ENCODE measurements at regions not wholly inside any gene's neighbourhood (a gene's known extent, or its start where the extent isn't known, plus 50 kb on each side); places are given as distances from the start of the nearest gene placed in this dataset.
"Not testable (repeated sequence)": the region's sequence is repeated elsewhere in the genome, so short reads cannot be mapped to it uniquely, and the experiment has no call there.

DNA sequence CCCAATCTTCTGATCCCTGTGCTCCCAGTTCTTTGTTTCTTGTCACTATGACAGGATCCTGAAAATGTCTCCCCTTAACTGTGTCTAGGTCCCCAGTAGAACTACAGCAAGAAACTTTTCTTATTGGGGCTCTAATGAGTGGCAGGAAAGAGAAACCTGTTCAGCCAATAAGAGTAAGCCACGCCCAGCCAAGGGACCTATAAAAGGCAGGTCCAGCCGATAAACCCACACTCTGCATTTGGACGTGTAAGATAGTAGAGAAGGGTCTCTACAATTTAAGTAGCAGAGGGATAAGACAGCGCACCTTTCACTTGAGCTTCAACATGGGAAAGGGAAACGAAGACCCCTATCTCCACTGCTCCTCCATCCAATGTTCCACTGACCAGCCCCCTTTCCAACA is 149.9 kb downstream of the LMLN start:
- TF ChIP-seq, protein P1, sequence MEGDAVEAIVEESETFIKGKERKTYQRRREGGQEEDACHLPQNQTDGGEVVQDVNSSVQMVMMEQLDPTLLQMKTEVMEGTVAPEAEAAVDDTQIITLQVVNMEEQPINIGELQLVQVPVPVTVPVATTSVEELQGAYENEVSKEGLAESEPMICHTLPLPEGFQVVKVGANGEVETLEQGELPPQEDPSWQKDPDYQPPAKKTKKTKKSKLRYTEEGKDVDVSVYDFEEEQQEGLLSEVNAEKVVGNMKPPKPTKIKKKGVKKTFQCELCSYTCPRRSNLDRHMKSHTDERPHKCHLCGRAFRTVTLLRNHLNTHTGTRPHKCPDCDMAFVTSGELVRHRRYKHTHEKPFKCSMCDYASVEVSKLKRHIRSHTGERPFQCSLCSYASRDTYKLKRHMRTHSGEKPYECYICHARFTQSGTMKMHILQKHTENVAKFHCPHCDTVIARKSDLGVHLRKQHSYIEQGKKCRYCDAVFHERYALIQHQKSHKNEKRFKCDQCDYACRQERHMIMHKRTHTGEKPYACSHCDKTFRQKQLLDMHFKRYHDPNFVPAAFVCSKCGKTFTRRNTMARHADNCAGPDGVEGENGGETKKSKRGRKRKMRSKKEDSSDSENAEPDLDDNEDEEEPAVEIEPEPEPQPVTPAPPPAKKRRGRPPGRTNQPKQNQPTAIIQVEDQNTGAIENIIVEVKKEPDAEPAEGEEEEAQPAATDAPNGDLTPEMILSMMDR (IDR thresholded peaks at IDR 0.05) = no peak
- Mint-ChIP-seq H3K9me3 (ENCODE audit: unreplicated experiment) (no peaks in the 10 kb centered on the region), H3K27ac (ENCODE audit: unreplicated experiment) (no peak overlapping the region), H3K27me3 (ENCODE audit: unreplicated experiment) (peaks cover 69% of the 10 kb centered on the region), H3K4me3 (ENCODE audit: unreplicated experiment) (no peak overlapping the region), H3K36me3 (ENCODE audit: unreplicated experiment) (no peaks in the 10 kb centered on the region), H3K4me1 (ENCODE audit: unreplicated experiment) (peaks cover 8% of the 10 kb centered on the region)
- no peak for DNase-seq (ENCODE audit: extremely low spot score, unreplicated experiment)

DNA sequence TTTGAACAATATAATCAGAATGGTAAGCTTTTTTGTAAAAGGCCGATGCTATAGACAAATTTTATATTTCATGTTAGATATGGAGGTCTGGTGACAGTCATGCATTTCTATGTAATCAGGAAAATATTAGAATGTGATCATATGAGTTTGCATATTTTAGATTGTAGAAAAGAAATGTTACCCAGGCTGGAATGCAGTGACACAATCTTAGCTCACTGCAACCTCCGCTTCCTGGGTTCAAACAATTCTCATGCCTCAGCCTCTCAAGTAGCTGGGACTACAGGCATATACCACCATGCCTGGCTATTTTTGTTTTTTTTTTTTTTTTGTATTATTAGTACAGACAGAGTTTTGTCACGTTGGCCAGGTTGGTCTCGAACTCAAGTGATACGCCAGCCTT is 152.0 kb downstream of the LMLN start:
- Mint-ChIP-seq H3K4me1 (ENCODE audit: unreplicated experiment) (peaks cover 8% of the 10 kb centered on the region), H3K4me3 (ENCODE audit: unreplicated experiment) (no peak overlapping the region), H3K9me3 (ENCODE audit: unreplicated experiment) (no peaks in the 10 kb centered on the region), H3K27me3 (ENCODE audit: unreplicated experiment) (peaks cover 74% of the 10 kb centered on the region), H3K27ac (ENCODE audit: unreplicated experiment) (no peak overlapping the region), H3K36me3 (ENCODE audit: unreplicated experiment) (no peaks in the 10 kb centered on the region)
- DNase-seq (ENCODE audit: extremely low spot score, unreplicated experiment) = no peak
- TF ChIP-seq, protein P1 (IDR thresholded peaks at IDR 0.05) = no peak

DNA sequence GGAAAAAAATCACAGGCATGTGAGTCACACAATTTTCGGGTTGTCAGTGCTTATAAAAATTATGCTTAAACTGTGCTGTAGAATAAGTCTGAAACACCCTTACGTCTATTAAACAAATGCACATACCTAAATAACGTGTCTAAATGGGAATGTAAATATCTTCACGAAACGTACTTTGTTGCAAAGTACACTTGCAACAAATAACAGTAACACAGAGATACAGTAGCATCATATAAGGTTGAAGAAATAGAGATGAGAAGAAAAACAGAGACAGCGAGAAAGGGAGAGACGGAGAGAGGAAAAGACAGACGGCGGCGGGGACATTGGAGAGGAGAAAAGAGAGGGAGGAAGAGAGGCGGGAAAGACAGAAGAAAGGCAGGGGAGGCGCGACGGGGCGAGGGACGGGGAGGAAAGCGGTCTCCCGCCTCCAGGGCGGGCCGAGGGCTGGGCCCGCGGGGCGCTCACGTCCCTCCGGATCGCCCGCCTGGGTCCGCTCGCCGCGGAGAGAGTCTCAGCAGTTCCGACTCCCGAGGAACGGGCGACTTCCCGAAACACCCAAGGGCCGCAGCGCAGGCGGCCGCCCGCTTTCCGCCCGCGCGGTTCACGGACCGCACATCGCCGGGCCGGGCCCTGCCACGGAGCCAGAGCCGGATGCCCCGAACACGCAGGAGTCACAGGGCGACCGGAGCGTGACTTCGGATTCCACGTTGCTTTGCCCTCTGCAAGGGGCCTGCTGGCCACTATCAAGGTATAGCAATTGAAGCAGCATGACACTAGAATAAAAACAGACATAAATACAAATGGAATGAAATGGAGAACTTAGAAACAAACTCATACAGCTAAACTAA is 153.4 kb downstream of the LMLN start:
- TF ChIP-seq, protein P1 (IDR thresholded peaks at IDR 0.05) = no peak
- DNase-seq (ENCODE audit: extremely low spot score, unreplicated experiment) = no peak
- H3K36me3 Mint-ChIP-seq (ENCODE audit: unreplicated experiment) = no peaks in the 10 kb centered on the region
- peaks cover 8% of the 10 kb centered on the region for H3K4me1 Mint-ChIP-seq (ENCODE audit: unreplicated experiment)
- peak overlapping the region; percentile 53 for H3K4me3 Mint-ChIP-seq (ENCODE audit: unreplicated experiment)
- peaks cover 76% of the 10 kb centered on the region for H3K27me3 Mint-ChIP-seq (ENCODE audit: unreplicated experiment)
- H3K27ac Mint-ChIP-seq (ENCODE audit: unreplicated experiment) = no peak overlapping the region
- H3K9me3 Mint-ChIP-seq (ENCODE audit: unreplicated experiment) = no peaks in the 10 kb centered on the region

DNA sequence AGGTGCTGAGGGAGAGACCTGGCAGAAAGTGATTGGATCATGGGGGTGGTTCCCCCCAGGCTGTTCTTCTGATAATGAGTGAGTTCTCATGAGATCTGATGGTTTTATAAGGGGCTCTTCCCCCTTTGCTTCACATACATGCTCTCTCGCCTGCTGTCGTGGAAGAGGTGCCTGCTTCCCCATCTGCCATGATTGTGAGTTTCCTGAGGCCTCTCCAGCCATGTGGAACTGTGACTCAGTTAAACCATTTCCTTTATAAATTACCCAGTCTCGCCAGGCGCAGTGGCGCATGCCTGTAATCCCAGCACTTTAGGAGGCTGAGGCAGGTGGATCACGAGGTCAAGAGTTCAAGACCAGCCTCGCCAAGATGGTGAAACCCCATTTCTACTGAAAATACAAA is 154.5 kb downstream of the LMLN start:
- peaks cover 78% of the 10 kb centered on the region for H3K27me3 Mint-ChIP-seq (ENCODE audit: unreplicated experiment)
- not testable (repeated sequence) for H3K36me3 Mint-ChIP-seq (ENCODE audit: unreplicated experiment); DNase-seq (ENCODE audit: extremely low spot score, unreplicated experiment)

DNA sequence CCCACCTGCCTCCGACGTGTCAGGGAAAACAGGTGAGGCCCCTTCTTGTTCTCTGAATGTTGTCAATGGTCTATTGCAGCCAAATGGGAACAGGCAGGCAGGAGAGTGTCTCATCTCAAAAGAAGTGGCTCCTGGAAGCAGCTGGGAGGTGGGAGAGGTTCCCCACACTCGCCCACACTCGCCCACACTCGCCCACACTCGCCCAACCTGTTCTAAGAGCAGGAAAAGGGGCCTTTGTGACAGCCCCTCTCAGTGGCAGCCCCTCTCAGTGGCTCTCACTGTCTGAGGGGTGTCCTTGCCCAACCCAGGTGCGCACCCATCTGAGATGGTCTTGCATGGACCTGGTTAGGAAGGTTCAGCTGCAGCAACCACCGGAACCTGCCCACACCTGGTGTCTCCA is 162.2 kb downstream of the LMLN start:
- not testable (repeated sequence) for H3K36me3 Mint-ChIP-seq (ENCODE audit: unreplicated experiment); H3K27ac Mint-ChIP-seq (ENCODE audit: unreplicated experiment); H3K4me3 Mint-ChIP-seq (ENCODE audit: unreplicated experiment); DNase-seq (ENCODE audit: extremely low spot score, unreplicated experiment); H3K4me1 Mint-ChIP-seq (ENCODE audit: unreplicated experiment); H3K9me3 Mint-ChIP-seq (ENCODE audit: unreplicated experiment)
- peaks cover 52% of the 10 kb centered on the region for H3K27me3 Mint-ChIP-seq (ENCODE audit: unreplicated experiment)

More for the DNA sequence above, 154.5 kb downstream of the LMLN start:
- H3K9me3 Mint-ChIP-seq (ENCODE audit: unreplicated experiment); H3K4me1 Mint-ChIP-seq (ENCODE audit: unreplicated experiment); H3K4me3 Mint-ChIP-seq (ENCODE audit: unreplicated experiment); H3K27ac Mint-ChIP-seq (ENCODE audit: unreplicated experiment): not testable (repeated sequence)

DNA sequence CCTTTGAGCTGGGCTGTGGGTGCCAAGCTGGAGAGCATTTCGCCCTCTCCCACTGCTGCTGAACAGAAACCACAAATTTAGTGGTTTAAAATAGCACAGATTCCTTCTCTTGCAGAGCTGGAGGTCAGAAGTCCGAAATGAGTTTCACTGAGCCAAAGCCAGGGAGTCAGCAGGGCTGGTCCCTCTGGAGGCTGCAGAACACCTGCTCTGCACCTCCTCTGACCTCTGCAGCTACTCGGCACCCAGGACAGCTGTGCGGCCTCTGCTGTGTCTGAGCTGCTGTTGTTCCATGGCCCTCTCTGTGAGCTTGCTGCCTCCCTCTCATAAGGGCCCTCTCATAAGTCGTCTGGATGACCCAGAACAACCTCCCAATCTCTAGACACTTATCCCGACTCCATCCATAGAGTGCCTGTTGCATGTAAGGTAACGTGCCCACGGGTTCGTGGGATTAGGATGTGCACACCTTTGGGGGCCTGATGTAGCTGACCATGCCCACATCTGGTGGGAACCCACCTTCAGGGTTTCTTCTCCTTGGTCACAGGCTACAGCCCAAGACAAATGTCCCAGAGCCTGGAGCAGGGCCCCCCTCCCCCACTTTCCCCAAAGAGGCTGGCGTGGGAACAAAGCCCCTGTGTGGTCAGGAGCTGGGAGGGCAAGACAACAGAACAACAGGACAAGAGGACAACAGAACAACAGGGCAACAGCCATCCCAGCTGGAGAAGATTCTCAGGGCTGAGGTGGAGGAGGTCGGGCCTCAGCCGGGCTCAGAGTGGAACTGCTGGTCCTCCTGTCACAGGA is 177.2 kb downstream of the LMLN start:
- not testable (repeated sequence) for H3K36me3 Mint-ChIP-seq (ENCODE audit: unreplicated experiment); DNase-seq (ENCODE audit: extremely low spot score, unreplicated experiment); H3K4me1 Mint-ChIP-seq (ENCODE audit: unreplicated experiment); H3K9me3 Mint-ChIP-seq (ENCODE audit: unreplicated experiment); H3K27ac Mint-ChIP-seq (ENCODE audit: unreplicated experiment); H3K4me3 Mint-ChIP-seq (ENCODE audit: unreplicated experiment)
- peaks cover 17% of the 10 kb centered on the region for H3K27me3 Mint-ChIP-seq (ENCODE audit: unreplicated experiment)

DNA sequence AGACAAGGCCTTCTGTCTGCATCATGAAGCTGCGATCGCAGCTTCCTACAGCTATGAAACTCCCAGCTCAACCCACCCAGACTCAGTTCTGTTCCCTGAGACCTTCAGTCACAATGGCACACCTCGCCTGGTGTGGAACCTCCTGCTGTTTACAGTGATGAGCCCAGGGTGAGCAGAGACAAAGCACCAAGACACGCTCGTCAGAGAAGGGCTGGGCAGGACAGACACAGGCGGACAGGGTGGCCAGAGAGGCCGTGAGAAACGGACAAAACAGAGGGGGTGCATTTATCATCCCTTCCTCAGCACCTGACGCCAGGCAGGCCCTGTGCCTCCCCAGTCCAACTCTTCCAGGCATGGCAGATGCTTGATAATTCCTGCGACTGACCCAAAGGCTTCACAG is 178.2 kb downstream of the LMLN start:
- H3K27me3 Mint-ChIP-seq (ENCODE audit: unreplicated experiment); H3K27ac Mint-ChIP-seq (ENCODE audit: unreplicated experiment); H3K36me3 Mint-ChIP-seq (ENCODE audit: unreplicated experiment); H3K4me1 Mint-ChIP-seq (ENCODE audit: unreplicated experiment); H3K9me3 Mint-ChIP-seq (ENCODE audit: unreplicated experiment); DNase-seq (ENCODE audit: extremely low spot score, unreplicated experiment); H3K4me3 Mint-ChIP-seq (ENCODE audit: unreplicated experiment): not testable (repeated sequence)

DNA sequence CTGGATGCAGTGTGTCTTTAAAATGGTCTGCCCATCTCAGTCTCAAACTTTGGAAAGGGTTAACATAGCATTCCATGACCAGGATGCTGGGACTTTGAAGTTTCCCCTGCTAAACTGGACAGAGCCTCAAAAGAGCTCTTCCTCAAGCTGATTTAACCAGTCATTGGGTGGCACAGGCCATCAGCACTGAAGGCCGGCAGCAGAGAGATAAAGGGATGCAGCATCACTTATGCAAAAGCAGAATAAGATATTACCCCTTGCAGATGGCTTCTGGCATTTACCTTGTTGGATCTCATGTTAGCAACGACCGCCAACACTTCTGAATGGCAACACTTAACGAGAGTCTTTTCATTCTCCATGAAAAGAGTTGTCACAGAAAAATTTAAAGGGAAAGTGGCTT is 179.0 kb downstream of the LMLN start:
- H3K27ac Mint-ChIP-seq (ENCODE audit: unreplicated experiment); H3K4me3 Mint-ChIP-seq (ENCODE audit: unreplicated experiment); H3K9me3 Mint-ChIP-seq (ENCODE audit: unreplicated experiment); DNase-seq (ENCODE audit: extremely low spot score, unreplicated experiment); H3K36me3 Mint-ChIP-seq (ENCODE audit: unreplicated experiment); H3K4me1 Mint-ChIP-seq (ENCODE audit: unreplicated experiment); H3K27me3 Mint-ChIP-seq (ENCODE audit: unreplicated experiment): not testable (repeated sequence)

DNA sequence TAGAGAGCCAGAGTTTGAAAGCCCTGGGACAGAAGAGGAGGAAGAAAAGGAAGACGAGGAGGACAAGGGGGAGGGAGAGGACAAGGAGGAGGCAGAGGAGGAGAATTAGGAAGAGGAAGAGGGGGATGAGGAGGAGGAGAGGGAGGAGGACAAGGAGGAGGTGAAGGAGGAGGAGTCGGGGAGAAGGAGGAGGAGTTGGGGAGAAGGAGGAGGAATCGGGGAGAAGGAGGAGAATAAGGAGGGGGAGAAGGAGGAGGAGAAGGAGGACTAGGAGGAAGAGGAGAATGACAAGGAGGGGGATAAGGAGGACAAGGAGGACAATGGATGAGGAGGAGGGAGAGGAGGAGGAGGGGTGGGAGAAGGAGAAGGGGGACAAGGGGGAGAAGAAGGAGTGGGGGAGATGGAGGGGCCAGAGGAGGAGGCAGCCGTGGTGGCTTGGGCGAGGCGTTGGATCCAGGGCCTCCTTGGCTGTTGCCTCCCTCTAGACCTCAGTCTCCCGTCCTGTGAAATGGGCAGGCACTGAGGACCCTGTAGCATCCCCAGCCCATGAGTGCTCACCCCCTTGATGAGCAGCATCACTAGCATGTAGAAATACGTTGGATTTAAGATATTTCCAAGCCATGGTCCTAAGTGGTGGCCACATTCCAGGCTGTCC is 179.6 kb downstream of the LMLN start:
- DNase-seq (ENCODE audit: extremely low spot score, unreplicated experiment); H3K4me1 Mint-ChIP-seq (ENCODE audit: unreplicated experiment); H3K36me3 Mint-ChIP-seq (ENCODE audit: unreplicated experiment); H3K4me3 Mint-ChIP-seq (ENCODE audit: unreplicated experiment); H3K27me3 Mint-ChIP-seq (ENCODE audit: unreplicated experiment); H3K27ac Mint-ChIP-seq (ENCODE audit: unreplicated experiment); H3K9me3 Mint-ChIP-seq (ENCODE audit: unreplicated experiment): not testable (repeated sequence)
